ENCODE measurements at regions not wholly inside any gene's neighbourhood (a gene's known extent, or its start where the extent isn't known, plus 50 kb on each side); places are given as distances from the start of the nearest gene placed in this dataset.
"Not testable (repeated sequence)": the region's sequence is repeated elsewhere in the genome, so short reads cannot be mapped to it uniquely, and the experiment has no call there.

GRCh38 chr13:110044551-110045111, 258.2 kb upstream of the IRS2 start:
- no peak for DNase-seq

GRCh38 chr13:110042253-110042950, 256.0 kb upstream of the IRS2 start:
- DNase-seq: no peak

DNA sequence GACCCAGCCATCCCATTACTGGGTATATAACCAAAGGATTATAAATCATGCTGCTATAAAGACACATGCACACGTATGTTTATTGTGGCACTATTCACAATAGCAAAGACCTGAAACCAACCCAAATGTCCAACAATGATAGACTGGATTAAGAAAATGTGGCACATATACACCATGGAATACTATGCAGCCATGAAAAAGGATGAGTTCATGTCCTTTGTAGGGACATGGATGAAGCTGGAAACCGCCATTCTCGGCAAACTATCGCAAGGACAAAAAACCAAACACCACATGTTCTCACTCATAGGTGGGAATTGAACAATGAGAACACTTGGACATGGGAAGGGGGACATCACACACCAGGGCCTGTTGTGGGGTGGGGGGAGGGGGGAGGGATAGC, 255.3 kb upstream of the IRS2 start:
- not testable (repeated sequence) for DNase-seq

- DNase-seq: no peak
Observed at GRCh38 chr13:110037925-110038573, 251.7 kb upstream of the IRS2 start.

- no peak for DNase-seq
Observed at GRCh38 chr13:110036060-110036459, 249.7 kb upstream of the IRS2 start.

DNA sequence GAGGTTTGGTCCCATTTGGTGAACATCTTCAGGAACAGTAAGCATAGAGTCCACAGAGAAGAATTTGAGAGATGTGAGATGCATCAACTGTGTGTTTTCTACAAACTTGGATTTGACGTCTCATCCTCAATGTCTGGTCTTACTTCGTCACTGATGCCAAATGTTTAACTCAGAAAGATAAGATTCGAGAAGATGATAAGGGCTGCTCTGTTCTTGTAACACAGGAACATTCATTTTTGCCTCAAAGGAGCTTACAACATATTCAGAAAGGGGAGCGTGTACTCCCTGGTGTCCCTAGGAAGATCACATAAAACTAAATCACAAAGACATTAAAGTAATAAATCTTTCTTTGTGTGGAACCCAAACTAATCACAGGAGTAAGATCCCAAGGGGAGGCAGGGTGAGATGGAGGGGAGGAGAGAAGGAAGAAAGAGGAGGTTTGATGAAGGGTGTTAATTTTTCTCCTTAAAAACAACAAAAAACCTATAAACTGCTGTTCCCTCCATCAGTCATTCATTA, 247.7 kb upstream of the IRS2 start:
- DNase-seq: no peak

DNA sequence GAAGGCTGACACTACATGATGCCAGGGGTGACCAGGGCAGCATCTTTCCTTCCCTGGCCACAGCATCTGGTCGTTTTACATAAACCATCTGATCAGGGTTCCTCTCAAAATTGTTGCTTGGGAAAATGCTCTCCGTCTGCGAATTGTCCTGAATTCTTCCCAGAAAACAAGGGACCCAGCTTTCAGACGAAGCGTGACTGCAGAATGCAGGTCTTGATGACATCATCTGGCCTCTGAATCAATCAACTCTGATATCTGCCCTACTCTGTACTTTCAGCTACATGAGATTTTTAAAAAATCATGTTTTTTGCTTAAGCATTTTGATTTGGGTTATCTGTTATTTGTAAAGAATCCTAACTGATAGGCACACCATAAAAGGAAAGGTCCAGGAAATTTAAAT, 246.6 kb upstream of the IRS2 start:
- no peak for DNase-seq

- no peak for DNase-seq
Observed at GRCh38 chr13:110030394-110030928, 244.1 kb upstream of the IRS2 start.

DNA sequence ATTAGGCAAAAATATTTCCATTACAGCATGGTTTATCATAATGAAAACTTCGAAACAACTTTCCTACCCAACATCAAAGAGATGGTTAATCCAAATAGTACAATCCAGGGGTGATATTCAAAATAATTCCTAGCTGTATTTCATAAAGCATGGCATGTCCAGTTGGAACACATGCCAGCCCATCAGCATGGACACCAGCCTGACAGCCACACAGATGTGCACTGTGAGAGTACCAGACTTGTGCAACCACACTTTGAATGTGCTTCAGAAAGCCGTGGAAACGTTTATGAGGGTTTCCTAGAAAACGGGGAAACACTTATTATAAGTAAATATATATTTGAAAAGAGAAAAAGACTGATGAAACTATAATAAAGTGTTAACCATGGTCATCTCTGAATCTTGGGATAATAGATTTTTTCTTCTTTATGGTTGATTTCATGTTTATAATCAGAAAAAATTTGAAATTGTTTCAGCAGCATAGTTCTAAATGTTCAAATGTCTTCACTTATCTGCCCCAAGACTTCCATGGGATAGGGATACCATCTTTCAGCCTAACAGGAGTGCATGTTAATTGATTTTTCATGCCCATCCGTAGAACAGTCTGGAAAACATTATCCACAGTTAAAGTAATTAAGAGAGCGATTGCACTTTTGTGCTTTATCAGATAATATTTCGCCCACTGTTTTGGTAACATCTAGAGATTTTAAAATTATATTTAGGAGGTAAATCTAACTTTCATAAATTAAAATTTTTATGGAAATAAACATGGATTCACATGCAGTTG, 242.6 kb upstream of the IRS2 start:
- DNase-seq: no peak

GRCh38 chr13:110028311-110028710, 241.9 kb upstream of the IRS2 start:
- no peak for DNase-seq

DNA sequence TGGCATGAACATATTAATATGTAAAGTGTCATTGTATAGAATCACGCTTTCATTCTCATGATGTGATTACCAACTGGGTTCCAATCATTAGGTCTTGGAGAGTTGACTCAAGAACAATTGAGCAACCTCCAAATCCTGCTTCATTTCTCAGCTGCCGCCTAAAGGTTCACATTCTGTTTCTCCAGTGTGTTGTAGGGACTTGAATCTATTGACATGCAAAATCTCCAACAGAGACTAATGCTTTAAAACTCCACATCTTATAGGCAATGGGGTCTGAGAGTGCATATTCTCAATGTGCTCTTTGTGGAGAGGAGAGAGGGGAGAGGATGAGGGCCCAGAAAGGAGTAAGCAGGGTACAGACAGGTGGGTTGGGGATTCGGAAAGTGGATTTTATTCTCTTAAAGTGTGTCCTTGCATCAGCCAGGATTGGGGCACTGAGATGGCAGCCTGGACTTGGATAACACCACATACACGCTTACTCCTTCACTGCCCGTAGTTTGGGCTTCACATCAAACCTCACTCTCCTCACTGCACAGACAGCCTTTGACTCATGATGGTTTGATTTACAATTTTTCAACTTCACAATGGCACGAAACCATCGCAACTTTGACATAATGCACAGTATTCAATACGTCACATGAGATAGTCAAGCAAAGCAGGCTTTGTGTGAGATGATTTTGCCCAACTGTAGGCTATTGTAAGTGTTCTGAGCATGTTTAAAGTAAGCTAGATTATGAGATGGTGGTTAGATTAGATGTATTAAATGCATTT, 241.3 kb upstream of the IRS2 start:
- DNase-seq: no peak

- DNase-seq: no peak
Observed at GRCh38 chr13:110024645-110024980, 238.2 kb upstream of the IRS2 start.

GRCh38 chr13:110023729-110024644, 237.6 kb upstream of the IRS2 start:
- DNase-seq: no peak

DNA sequence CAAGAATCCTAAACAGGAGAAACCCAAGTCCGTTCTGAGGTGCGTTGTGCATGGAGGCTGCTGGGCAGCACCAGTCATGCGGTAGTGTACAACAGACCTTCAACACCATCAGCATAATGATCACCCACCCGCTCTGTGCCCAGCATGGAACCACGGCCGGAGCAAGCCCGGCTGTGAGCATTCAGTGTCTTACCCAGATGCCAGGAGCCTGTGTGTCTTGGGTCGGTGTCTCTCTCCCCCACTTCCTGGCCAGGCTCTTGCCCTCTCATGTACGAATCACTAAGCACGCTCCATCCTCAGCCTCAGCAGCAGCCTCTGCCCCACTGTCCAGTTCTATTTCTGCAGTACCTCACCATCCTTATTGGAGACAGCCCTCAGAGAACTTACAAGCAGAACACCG, 231.6 kb upstream of the IRS2 start:
- no peak for DNase-seq

DNA sequence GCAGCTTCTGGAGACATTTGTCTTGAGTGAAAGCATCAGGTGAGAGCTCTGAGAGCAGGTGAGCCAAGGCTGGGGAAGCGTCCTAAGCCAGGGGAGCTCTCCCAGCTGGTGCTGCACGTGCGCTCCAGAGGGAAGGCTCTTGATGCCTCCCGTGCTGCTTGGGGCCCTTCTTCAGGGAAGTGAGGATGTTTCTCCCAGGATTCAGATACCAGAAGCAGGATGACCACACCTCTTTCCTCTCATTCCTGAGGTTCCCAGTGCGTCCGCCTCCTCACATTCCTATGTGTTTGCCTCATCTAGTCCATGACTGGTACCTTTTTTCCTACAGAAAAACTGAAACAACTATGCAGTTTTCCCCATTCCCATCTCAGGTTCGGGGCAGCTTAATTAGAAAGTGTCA, 231.0 kb upstream of the IRS2 start:
- DNase-seq: no peak

- no peak for DNase-seq
Observed at GRCh38 chr13:110015253-110015652, 228.9 kb upstream of the IRS2 start.

GRCh38 chr13:110014719-110015118, 228.3 kb upstream of the IRS2 start:
- DNase-seq: peak; percentile 18

DNA sequence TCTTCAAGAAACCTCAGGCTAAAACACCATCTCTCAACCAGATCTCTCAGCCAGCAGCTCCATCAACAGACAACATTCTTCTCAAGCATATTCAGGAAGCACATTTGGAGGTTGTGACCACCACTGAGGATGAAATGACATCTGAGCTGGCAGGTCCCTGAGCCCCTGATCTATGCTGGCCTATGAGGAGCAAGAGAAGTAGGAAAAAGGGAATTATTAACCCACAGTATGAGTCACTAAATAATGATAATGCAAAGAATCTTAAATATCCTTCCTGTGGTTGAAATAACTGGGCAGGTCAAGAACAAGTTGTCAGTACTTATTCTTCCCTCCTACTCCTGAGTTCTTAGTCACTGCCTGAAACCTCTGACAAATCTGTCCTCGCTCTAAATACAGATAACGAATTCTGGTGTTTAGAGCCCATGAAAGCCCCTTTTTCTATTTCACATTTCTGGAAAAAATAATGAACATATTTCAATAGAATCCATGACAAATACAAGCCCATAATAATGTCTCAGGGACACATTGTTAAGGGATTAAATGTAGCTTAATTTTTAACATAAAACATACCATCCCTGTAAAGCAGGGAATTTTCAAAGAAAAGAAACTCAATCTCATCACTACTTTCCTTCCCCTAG, 225.8 kb upstream of the IRS2 start:
- DNase-seq: no peak

DNA sequence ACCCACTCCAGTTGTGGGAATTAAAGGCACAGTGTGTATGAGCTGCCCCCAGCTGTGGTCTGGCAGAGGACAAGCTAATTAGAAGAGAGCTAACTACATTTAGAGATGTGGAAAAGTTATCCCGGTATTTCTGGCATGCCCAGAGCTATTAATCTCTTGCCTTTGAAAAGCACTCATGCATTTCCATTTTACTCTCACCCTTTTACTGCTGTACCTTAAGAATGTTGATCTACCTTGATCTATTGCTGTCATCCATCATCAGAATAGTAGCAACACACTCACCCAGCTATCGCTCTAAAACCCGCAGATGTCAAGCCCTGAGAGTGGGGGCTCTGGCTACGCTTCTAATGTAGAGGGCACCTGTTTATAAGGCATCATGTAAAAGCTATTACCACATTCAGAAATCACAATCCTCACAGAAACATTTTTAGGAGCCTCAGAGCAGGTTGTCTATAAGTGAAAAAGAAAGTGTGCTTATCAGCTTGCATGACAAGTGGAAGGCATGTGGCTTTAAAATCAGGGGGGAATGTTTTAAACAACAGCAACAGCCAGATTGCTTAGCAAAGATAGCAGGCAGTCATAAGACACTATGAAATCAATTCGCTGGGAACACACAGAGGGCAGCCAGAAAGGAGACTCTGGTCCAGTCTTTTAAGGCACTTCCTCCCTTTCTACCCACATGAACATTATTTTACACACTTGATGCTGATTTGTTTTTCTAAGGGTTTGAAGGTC, 224.2 kb upstream of the IRS2 start:
- no peak for DNase-seq

DNA sequence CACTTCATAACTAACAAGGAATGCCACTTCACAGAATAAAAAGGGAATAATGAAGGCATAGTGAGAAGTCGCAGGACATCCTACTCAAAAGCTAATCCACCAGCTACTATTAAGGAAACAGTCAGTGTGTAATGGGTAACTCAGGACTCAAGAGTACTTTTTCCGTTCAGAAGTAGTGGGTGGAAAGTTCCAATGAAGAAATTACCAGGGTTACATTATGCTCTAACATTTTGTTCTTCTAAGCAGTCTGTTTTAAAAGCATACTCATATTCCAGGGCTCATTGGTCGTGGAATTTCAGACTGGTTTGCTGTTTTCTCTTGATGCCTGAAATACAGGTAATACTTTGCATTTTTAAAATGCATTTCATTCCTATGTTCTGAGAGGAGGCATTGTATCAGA, 222.4 kb upstream of the IRS2 start:
- no peak for DNase-seq

All from NCI-H69 (cell line).